IMR-90 (cell line): ENCODE measurements at regions not wholly inside any gene's neighbourhood (a gene's known extent, or its start where the extent isn't known, plus 50 kb on each side); places are given as distances from the start of the nearest gene placed in this dataset.

Experiments
- CEBPB ChIP-seq: IDR thresholded peaks from 2 replicates; pipeline ENCODE4 v1.6.1; 2012; ENCODE audit warnings: low read depth, low read length, improper control_type of control experiment
- CHD1 ChIP-seq: IDR thresholded peaks from 2 replicates; pipeline ENCODE4 v1.6.1; 2012; ENCODE audit warnings: low read depth, low read length, improper control_type of control experiment
- CTCF ChIP-seq: conservative IDR thresholded peaks from 2 replicates; pipeline ENCODE4 v1.5.1; 2012; ENCODE audit warnings: mild to moderate bottlenecking, low read depth, low read length, improper control_type of control experiment
- ELK1 ChIP-seq: fragments of 150-350 bp; IDR thresholded peaks from 2 replicates; pipeline ENCODE4 v1.6.1; 2016; ENCODE audit warnings: low read depth, mild to moderate bottlenecking, low read length, moderate library complexity, borderline replicate concordance
- FOS ChIP-seq: fragments of 150-350 bp; IDR thresholded peaks from 2 replicates; pipeline ENCODE4 v1.6.1; 2016; ENCODE audit warnings: low read depth, low read length
- MAFK ChIP-seq: IDR thresholded peaks from 2 replicates; pipeline ENCODE4 v1.6.1; 2012; ENCODE audit warnings: low read depth, low read length, improper control_type of control experiment
- MAZ ChIP-seq: IDR thresholded peaks from 2 replicates; pipeline ENCODE4 v1.6.1; 2012; ENCODE audit warnings: low read depth, mild to moderate bottlenecking, low read length, improper control_type of control experiment, moderate library complexity, borderline replicate concordance
- NFE2L2 ChIP-seq: fragments of 150-350 bp; IDR thresholded peaks from 2 replicates; pipeline ENCODE4 v1.6.1; 2016; ENCODE audit warnings: low read depth, mild to moderate bottlenecking, low read length
- POLR2A ChIP-seq: IDR thresholded peaks from 2 replicates; pipeline ENCODE4 v1.6.1; 2012; ENCODE audit warnings: mild to moderate bottlenecking, low read depth, low read length
- RAD21 ChIP-seq: IDR thresholded peaks from 2 replicates; pipeline ENCODE4 v1.6.1; 2012; ENCODE audit warnings: low read length, improper control_type of control experiment
- RFX5 ChIP-seq: IDR thresholded peaks from 2 replicates; pipeline ENCODE4 v1.8.0; 2012; ENCODE audit warnings: low read depth, mild to moderate bottlenecking, low read length, moderate library complexity
- SMC3 ChIP-seq: fragments of 150-350 bp; IDR thresholded peaks from 2 replicates; pipeline ENCODE4 v1.6.1; 2016; ENCODE audit warnings: low read depth, mild to moderate bottlenecking, antibody characterized with exemption, low read length, moderate library complexity
- TF ChIP-seq, protein P1 (sequence below): fragments of 150-350 bp; IDR thresholded peaks from 2 replicates; pipeline ENCODE4 v1.6.1; 2017; ENCODE audit warnings: mild to moderate bottlenecking, antibody characterized with exemption, low read length, low read depth

DNA sequence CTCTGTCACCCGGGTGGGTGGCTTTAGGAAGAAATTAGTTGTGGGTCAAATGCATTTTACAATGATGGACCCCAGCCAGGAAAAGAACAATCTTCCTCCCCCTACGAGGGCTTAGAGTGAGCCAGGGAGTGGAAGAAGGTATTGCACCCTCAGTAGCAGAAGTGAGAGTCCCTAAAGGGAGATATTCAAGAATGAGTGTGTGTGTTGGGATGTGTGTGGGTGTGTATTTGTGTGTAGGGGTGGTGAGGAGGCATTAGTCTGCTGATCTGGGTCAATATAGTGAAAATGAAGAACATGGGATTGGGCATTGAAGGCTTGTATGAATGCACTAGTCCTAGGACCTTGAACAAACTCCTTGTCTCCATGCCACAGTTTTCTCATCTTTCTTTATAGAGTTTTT is 85.2 kb upstream of the RUNX1 start:
- TF ChIP-seq CTCF, result no peak
- TF ChIP-seq MAZ, result no peak
- TF ChIP-seq, protein P1, sequence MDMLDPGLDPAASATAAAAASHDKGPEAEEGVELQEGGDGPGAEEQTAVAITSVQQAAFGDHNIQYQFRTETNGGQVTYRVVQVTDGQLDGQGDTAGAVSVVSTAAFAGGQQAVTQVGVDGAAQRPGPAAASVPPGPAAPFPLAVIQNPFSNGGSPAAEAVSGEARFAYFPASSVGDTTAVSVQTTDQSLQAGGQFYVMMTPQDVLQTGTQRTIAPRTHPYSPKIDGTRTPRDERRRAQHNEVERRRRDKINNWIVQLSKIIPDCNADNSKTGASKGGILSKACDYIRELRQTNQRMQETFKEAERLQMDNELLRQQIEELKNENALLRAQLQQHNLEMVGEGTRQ, result no peak
- TF ChIP-seq POLR2A, result no peak
- no peak for TF ChIP-seq ELK1
- no peak for TF ChIP-seq CHD1
- TF ChIP-seq MAFK, result no peak
- no peak for TF ChIP-seq RFX5
- no peak for TF ChIP-seq RAD21
- no peak for TF ChIP-seq SMC3
- no peak for TF ChIP-seq NFE2L2
- TF ChIP-seq FOS, result no peak
- TF ChIP-seq CEBPB, result no peak
